Prostate gland (tissue), 2 donors: ENCODE measurements at regions not wholly inside any gene's neighbourhood (a gene's known extent, or its start where the extent isn't known, plus 50 kb on each side); places are given as distances from the start of the nearest gene placed in this dataset.

Source experiments
- POLR2A ChIP-seq: fragments of 450-650 bp; IDR thresholded peaks from one replicate; pipeline ENCODE4 v1.6.1; 2016; ENCODE audit warnings: antibody characterized with exemption, mild to moderate bottlenecking
- POLR2AphosphoS5 ChIP-seq: sonication (generic); formaldehyde crosslinking; IDR thresholded peaks from one replicate; pipeline ENCODE4 v1.6.1; 2017; ENCODE audit warnings: antibody characterized with exemption
- TF ChIP-seq, protein P1 (sequence below), 4 experiments: fragments of 200-600 bp in 2 of 4; fragments of 450-650 bp in 2 of 4; sonication (generic) in 2 of 4; IDR thresholded peaks; 1 replicate in 3 of 4; 2 replicates in 1 of 4; pipeline ENCODE4 v1.5.1; 2016 to 2019; ENCODE audit warnings: antibody characterized with exemption in 4 of 4, mild to moderate bottlenecking in 2 of 4, moderate library complexity in 2 of 4

DNA sequence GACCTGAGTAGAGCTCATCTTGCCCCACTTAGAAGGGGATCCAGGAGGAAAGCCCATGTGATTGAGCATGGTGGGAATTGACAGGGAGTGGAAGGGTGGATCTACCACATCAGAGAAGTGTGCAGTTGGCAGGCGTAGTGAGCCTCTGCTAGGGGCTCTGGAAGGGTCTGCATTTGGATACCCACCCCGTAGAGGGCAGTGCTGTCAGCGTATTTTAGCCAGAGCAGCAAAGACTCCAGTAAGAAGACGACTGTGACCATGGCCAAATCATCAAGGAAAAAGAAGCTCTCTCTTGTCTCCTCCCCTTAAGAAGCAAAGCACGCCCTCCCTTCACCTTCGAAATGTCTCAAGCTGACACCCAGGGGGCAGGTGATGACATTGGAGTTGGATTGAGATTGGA, 68.8 kb upstream of the INHBA start:
- TF ChIP-seq, protein P1, sequence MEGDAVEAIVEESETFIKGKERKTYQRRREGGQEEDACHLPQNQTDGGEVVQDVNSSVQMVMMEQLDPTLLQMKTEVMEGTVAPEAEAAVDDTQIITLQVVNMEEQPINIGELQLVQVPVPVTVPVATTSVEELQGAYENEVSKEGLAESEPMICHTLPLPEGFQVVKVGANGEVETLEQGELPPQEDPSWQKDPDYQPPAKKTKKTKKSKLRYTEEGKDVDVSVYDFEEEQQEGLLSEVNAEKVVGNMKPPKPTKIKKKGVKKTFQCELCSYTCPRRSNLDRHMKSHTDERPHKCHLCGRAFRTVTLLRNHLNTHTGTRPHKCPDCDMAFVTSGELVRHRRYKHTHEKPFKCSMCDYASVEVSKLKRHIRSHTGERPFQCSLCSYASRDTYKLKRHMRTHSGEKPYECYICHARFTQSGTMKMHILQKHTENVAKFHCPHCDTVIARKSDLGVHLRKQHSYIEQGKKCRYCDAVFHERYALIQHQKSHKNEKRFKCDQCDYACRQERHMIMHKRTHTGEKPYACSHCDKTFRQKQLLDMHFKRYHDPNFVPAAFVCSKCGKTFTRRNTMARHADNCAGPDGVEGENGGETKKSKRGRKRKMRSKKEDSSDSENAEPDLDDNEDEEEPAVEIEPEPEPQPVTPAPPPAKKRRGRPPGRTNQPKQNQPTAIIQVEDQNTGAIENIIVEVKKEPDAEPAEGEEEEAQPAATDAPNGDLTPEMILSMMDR (IDR thresholded peaks at IDR 0.05): no peak
- TF ChIP-seq POLR2AphosphoS5: no peak
- TF ChIP-seq POLR2A: no peak
